Activated naive CD8-positive, alpha-beta T cell treated with anti-CD3 and anti-CD28 coated beads for 36 hours (primary cell): ENCODE measurements at regions not wholly inside any gene's neighbourhood (a gene's known extent, or its start where the extent isn't known, plus 50 kb on each side); places are given as distances from the start of the nearest gene placed in this dataset.
"Not testable (repeated sequence)": the region's sequence is repeated elsewhere in the genome, so short reads cannot be mapped to it uniquely, and the experiment has no call there.

ENCODE experiments used
- DNase-seq: peaks from one replicate; pipeline ENCODE4 v3.0.0; 2021
- H3K27ac Mint-ChIP-seq: one replicate; pipeline ENCODE4 v1.8.0; 2022; ENCODE audit warnings: mild to moderate bottlenecking, moderate library complexity, mixed read lengths
- H3K27me3 Mint-ChIP-seq: one replicate; pipeline ENCODE4 v1.8.0; 2022; ENCODE audit warnings: mild to moderate bottlenecking, mixed read lengths
- H3K36me3 Mint-ChIP-seq: one replicate; pipeline ENCODE4 v1.8.0; 2021; ENCODE audit warnings: mild to moderate bottlenecking, mixed read lengths
- H3K4me1 Mint-ChIP-seq: one replicate; pipeline ENCODE4 v1.8.0; 2021; ENCODE audit warnings: mixed read lengths
- H3K4me3 Mint-ChIP-seq: one replicate; pipeline ENCODE4 v1.8.0; 2022; ENCODE audit warnings: mild to moderate bottlenecking, moderate library complexity, mixed read lengths
- H3K9me3 Mint-ChIP-seq: one replicate; pipeline ENCODE4 v1.8.0; 2022; ENCODE audit warnings: mixed read lengths

DNA sequence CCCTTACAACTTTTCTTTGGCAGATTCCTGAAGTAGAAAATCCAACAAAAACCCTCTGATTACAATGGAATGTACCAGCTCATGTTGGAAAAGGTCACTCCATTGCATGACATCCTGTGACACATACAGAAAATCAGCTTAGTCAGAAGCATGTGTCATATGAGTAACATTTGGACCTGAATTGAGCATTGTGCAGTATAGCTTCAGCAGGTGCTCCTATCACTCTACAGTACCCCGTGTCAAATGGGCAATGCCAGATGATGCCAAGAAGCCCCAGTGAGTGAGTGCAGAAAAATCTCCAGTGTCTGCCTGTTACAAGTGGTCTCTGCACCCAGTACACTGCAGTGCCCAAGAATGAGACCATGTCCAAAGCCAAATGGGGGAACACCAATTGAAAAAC is 129.7 kb upstream of the RUNX1 start:
- H3K36me3 Mint-ChIP-seq = no peaks in the 10 kb centered on the region
- no peak overlapping the region for H3K4me3 Mint-ChIP-seq

DNA sequence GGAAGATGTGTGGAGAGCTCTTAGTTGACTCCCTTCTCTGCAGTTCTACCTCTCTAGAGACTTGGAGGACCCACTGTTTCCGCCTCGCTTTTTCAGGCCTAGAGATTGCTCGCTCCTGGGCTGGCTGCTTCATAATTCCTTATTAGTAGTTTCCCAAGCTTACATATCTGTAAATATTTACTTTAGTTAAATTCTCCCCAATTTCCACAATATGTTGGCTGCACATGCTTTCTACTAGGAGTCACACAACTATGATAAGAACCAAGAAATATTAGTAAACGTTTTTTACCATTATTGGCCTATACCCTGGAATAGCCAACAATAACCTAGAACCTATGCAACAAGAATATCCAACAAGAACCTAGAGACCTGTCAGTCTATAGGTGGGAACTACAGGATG is 129.0 kb upstream of the RUNX1 start:
- Mint-ChIP-seq H3K36me3 (no peaks in the 10 kb centered on the region), H3K4me3 (no peak overlapping the region), H3K9me3 (peaks cover 14% of the 10 kb centered on the region), H3K4me1 (peaks cover 3% of the 10 kb centered on the region), H3K27me3 (no peaks in the 10 kb centered on the region), H3K27ac (no peak overlapping the region)
- no peak for DNase-seq

More for the DNA sequence above, 129.7 kb upstream of the RUNX1 start:
- no peak for DNase-seq
- H3K27me3 Mint-ChIP-seq = no peaks in the 10 kb centered on the region
- H3K4me1 Mint-ChIP-seq = peaks cover 3% of the 10 kb centered on the region
- H3K9me3 Mint-ChIP-seq = peaks cover 19% of the 10 kb centered on the region
- no peak overlapping the region for H3K27ac Mint-ChIP-seq

DNA sequence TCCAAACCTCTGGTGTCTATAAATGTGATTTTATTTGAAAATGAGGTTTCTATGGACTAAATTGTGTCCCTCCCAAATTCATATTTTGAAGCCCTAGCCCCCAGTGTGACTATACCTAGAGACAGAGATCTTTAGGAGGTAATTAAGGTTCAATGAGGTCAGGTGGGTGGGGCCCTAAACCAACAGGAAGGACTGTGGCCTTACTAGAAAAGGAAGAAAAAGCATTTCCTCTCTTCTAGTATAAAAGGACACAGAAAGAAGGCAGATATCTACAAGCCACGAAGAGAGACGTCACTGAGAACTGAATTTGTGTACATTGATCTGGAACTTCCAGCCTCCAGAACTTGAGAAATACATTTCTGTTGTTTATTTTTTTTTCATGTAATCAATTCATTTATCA is 123.1 kb upstream of the RUNX1 start:
- Mint-ChIP-seq H3K4me1 (peaks cover 21% of the 10 kb centered on the region), H3K9me3 (peaks cover 12% of the 10 kb centered on the region), H3K36me3 (no peaks in the 10 kb centered on the region), H3K4me3 (no peak overlapping the region), H3K27me3 (no peaks in the 10 kb centered on the region), H3K27ac (no peak overlapping the region)
- no peak for DNase-seq

DNA sequence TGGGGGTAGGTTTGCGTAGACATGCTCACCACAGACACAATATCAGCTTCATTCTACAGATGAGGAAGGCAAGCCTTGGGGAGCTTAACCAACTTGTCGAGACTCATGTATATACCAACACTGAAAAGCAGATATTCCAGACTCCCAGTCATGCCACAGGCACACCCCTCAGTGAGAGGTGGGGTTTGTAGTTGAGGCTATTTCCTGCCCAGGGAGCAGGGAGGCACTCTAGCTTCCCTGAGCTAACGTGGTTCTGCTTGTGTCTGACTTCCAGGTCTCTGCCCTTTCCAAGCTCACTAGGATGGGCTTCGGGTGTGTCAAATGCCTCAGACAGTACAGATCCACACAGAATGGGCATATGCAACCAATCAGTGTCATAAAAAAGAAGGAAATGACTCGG is 122.3 kb upstream of the RUNX1 start:
- Mint-ChIP-seq H3K9me3 (peaks cover 9% of the 10 kb centered on the region), H3K27ac (no peak overlapping the region), H3K4me1 (peaks cover 21% of the 10 kb centered on the region), H3K36me3 (no peaks in the 10 kb centered on the region), H3K27me3 (no peaks in the 10 kb centered on the region), H3K4me3 (no peak overlapping the region)
- DNase-seq = no peak

DNA sequence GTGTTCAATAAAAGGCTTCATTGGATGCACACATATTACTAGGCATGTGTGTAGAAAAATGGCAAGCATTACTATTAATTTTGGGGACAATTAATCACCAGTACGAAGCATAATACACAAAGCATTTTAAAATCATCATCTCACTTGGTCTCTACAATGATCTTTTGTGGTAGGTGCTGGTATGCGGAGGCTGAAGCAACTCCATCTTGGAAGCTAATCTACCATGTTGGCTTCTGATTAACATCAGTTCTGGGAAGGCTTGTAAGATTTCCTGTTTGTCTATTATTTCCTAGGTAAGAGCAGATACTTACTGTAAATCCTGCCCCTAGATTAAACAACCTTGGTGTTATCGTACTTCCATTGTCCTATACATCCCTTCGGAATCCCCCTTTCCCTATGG is 121.7 kb upstream of the RUNX1 start:
- peaks cover 6% of the 10 kb centered on the region for H3K9me3 Mint-ChIP-seq
- no peaks in the 10 kb centered on the region for H3K27me3 Mint-ChIP-seq
- no peak overlapping the region for H3K27ac Mint-ChIP-seq
- H3K36me3 Mint-ChIP-seq = no peaks in the 10 kb centered on the region
- DNase-seq = no peak
- no peak overlapping the region for H3K4me3 Mint-ChIP-seq
- H3K4me1 Mint-ChIP-seq = peaks cover 21% of the 10 kb centered on the region

DNA sequence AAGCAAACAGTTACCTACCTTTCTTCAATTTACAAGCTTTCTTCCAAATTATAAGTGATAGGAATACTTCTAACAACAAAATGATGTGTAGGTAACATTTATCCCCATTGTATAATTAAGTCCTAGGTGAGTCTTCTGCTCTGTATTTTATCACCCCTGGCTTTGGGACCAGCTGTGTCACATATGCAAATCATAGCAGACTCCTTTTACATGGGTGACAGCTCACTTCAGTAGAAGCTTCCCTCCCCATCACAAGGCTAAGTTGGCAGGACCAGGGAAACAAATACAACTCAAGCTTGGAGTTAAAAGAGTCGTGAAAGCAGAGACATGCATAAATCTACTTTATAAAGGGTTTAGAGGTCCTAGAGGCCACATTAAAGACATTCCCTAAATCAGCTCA is 121.1 kb upstream of the RUNX1 start:
- no peaks in the 10 kb centered on the region for H3K27me3 Mint-ChIP-seq
- DNase-seq = no peak

DNA sequence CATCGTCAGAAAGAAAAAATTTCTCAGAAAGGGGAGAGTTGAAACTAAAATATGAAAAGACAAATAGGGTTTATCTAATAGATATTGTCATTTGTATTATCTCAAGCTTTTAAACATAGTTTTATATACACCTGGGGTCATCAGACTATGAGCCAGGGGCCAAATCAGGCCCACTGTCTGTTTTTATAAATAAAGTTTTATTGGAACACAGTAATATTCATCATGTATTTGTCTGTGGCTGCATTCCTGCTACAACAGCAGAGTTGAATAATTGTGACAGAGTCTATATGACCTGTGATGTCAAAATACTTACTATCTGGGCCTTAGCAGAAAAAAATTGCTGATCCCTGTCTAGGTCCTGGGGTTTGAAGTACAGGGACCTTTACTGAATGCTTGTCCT is 120.5 kb upstream of the RUNX1 start:
- Mint-ChIP-seq H3K27ac (no peak overlapping the region), H3K36me3 (no peaks in the 10 kb centered on the region), H3K27me3 (no peaks in the 10 kb centered on the region), H3K9me3 (peaks cover 8% of the 10 kb centered on the region), H3K4me1 (peaks cover 21% of the 10 kb centered on the region), H3K4me3 (no peak overlapping the region)
- no peak for DNase-seq

More for the DNA sequence above, 121.1 kb upstream of the RUNX1 start:
- no peak overlapping the region for H3K4me3 Mint-ChIP-seq
- H3K36me3 Mint-ChIP-seq = no peaks in the 10 kb centered on the region
- H3K9me3 Mint-ChIP-seq = peaks cover 8% of the 10 kb centered on the region
- H3K27ac Mint-ChIP-seq = no peak overlapping the region
- peaks cover 21% of the 10 kb centered on the region for H3K4me1 Mint-ChIP-seq

DNA sequence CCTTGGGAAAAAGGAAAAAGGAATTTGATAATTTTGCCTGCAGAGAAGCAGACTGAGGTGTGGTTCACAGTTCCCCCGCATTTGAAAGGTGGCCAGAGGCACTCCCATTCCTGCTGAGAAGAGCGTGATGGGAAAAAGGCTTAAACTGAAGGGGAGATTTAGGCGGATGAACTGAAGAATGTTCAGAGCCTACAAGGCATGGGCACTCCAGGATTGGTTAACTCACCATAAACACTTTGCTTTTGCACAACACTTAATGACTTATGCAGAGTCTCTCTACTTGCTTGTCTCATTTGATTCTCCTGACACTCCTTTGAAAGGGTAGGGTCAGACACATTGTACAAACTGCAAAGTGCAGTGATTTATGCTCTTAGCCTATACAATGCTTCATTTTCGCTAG is 119.6 kb upstream of the RUNX1 start:
- Mint-ChIP-seq H3K4me1 (peaks cover 21% of the 10 kb centered on the region), H3K36me3 (no peaks in the 10 kb centered on the region), H3K4me3 (no peak overlapping the region), H3K9me3 (peaks cover 8% of the 10 kb centered on the region), H3K27me3 (no peaks in the 10 kb centered on the region), H3K27ac (no peak overlapping the region)
- no peak for DNase-seq

DNA sequence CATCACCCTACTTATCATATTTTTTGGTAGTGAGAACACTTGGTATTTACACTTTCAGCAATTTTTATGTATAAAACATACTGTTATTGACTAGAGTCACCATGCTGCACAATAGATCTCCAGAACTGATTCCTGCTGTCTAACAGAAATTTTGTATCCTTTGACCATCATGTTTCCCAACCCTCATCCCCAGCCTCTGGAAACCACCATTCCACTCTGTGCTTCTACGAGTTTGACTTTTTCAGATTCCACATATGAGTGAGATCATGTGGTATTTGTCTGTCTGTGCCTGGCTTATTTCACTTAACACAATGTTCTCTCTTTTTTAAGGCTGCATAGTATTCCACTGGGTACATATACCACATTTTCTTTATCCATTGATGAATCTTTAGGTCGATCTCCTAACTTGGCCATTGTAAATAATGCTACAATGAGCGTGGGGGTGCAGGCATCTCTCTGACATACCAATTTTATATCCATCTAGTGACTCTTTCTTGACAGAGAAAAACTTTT is 115.9 kb upstream of the RUNX1 start:
- Mint-ChIP-seq H3K27ac (no peak overlapping the region), H3K4me3 (no peak overlapping the region), H3K4me1 (peaks cover under 1% of the 10 kb centered on the region), H3K36me3 (no peaks in the 10 kb centered on the region), H3K9me3 (peaks cover 6% of the 10 kb centered on the region), H3K27me3 (no peaks in the 10 kb centered on the region)
- no peak for DNase-seq

DNA sequence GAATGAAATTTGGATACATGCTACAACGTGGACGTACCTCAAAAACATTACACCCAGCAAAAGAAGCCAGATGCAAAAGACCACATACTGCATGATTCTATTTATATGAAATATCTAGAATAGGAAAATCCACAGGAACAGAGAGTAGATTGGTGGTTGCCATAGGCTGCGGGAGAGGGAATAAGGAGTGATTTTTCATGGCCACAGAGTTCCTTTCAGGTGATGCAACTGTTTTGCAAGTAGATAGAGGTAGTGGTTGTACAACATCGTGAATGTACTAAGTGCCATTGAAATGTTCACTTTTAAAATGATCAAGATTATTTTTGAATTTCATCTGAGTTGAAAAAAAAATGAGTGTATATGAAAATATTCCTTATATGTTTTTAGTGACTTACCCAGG is 115.3 kb upstream of the RUNX1 start:
- H3K27ac Mint-ChIP-seq = no peak overlapping the region
- no peaks in the 10 kb centered on the region for H3K27me3 Mint-ChIP-seq
- no peak overlapping the region for H3K4me3 Mint-ChIP-seq
- peaks cover 13% of the 10 kb centered on the region for H3K9me3 Mint-ChIP-seq
- no peaks in the 10 kb centered on the region for H3K4me1 Mint-ChIP-seq
- DNase-seq = no peak
- H3K36me3 Mint-ChIP-seq = no peaks in the 10 kb centered on the region

DNA sequence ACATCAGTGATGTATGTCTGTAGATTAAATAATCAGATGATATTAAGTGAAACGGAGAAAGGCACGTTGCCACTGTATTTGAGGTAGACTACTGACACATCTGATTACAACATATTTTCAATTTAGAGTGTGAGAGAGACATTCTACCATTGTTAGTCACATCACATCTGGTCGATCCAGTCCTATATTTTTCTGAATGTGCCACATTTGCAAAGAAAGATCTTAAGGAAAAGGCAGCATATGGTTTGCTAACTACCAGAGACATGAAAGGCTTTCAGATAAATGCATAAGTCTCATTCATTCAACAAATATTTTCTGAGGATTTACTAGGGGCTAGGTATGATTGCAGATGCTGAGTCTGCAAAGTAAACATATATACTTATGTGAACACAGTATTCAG is 114.3 kb upstream of the RUNX1 start:
- H3K4me1 Mint-ChIP-seq = no peaks in the 10 kb centered on the region
- peaks cover 16% of the 10 kb centered on the region for H3K9me3 Mint-ChIP-seq
- H3K27ac Mint-ChIP-seq = no peak overlapping the region

DNA sequence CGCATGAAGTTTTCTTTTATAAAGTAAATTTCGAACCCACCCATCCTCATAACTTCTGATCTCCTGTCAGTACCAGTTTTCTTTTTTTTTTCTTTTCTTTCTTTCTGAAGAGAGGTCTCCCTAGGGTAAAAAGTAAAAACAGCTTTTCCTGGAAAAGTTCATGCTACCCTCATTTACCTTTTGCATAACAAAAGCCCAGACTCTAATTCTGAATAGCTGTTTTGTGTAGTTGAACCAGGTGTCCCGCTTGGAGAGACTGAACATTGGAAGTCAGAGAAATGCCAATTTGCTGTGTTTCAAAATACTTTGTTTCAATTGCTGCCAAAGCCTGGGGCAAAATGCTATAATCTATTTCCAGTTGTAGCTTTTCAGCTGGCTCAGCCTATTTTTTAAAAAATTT is 113.7 kb upstream of the RUNX1 start:
- Mint-ChIP-seq H3K36me3 (no peaks in the 10 kb centered on the region), H3K4me1 (no peaks in the 10 kb centered on the region), H3K4me3 (no peak overlapping the region), H3K27ac (no peak overlapping the region), H3K9me3 (peaks cover 19% of the 10 kb centered on the region), H3K27me3 (no peaks in the 10 kb centered on the region)
- no peak for DNase-seq

More for the DNA sequence above, 114.3 kb upstream of the RUNX1 start:
- H3K36me3 Mint-ChIP-seq = no peaks in the 10 kb centered on the region
- H3K4me3 Mint-ChIP-seq = no peak overlapping the region
- no peak for DNase-seq
- no peaks in the 10 kb centered on the region for H3K27me3 Mint-ChIP-seq

DNA sequence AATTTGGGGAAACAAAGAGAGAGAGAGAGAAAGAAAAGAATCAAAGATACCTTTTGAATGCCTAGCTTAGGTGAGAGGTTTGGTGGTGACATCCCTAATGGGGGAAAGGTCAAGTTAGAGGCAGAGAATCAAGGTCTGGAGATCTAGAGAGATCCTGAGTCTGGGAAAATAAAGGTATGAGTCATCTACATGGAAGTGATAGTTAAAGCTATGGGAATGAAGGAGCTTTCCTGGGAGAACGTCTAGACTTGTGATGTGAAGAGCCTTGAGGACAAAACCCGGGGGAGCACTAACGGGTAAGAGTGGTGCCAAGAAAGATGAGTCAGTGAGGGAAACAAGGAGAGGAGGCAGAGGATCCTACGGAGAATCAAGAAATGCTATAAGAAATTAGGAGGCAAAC is 110.8 kb upstream of the RUNX1 start:
- H3K27ac Mint-ChIP-seq = no peak overlapping the region
- no peak for DNase-seq
- H3K9me3 Mint-ChIP-seq = peaks cover 20% of the 10 kb centered on the region
- no peak overlapping the region for H3K4me3 Mint-ChIP-seq
- H3K4me1 Mint-ChIP-seq = no peaks in the 10 kb centered on the region
- no peaks in the 10 kb centered on the region for H3K27me3 Mint-ChIP-seq
- peaks cover 3% of the 10 kb centered on the region for H3K36me3 Mint-ChIP-seq

DNA sequence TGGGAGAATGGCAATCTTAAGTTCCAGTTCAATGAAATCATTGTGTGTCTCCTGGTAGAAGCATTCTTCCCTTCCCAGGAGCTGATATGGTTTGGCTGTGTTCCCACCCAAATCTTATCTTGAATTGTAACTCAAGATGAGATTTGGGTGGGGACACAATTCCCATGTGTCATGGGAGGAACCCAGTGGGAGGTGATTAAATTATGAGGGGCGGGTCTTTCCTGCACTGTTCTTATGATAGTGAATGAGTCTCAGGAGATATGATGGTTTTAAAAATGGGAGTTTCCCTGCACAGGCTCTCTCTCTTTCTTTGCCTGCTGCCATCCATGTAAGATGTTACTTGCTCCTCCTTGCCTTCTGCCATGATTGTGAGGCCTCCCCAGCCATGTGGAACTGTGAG is 108.3 kb upstream of the RUNX1 start:
- not testable (repeated sequence) for H3K4me1 Mint-ChIP-seq, H3K36me3 Mint-ChIP-seq, H3K27me3 Mint-ChIP-seq, H3K27ac Mint-ChIP-seq, H3K4me3 Mint-ChIP-seq, DNase-seq
- H3K9me3 Mint-ChIP-seq = peaks cover 20% of the 10 kb centered on the region

DNA sequence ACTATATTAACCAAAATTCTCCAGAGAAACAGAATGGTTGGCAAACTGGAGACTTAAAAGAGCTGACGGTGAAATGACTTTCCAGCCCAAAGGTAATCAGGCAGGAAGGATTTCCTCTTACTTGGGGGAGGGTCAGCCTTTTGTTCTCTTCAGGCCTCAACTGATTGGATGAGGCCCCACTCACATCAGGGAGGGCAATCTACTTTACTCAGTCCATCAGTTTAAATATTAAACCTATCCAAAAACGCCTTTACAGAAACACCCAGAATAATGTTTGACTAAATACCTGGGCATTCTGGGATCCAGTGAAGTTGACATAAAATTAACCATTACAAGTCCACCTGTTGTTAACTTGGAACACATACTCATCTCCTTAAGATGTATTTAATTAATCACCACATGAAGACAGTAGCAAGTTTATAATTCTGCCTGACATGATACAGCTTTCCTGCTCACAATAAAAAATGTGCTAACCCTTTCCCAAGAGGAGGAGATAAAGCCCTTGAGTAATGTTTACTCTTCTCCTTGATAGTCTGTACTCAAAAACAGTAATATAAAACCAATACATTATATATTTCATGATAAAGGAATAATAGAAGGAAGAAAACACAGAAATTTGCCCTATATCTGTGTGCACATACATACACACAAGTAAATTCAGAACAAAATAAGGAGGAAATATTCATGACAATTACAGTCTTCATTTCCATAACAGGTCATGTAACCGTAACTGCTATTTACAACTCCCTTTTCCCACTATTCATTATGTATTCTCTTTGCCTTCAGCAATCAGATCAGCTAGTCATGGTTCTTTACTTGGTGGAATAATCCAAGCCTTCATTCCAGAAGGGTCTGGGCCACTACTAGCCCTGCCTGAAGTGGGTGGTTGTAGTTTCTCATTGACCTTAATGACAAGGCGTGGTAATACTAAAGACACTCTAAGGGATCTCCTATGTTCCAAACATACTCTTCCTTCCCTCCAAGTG is 107.5 kb upstream of the RUNX1 start:
- peaks cover 3% of the 10 kb centered on the region for H3K36me3 Mint-ChIP-seq
- H3K4me3 Mint-ChIP-seq = no peak overlapping the region
- H3K4me1 Mint-ChIP-seq = peaks cover 7% of the 10 kb centered on the region
- H3K9me3 Mint-ChIP-seq = peaks cover 20% of the 10 kb centered on the region
- DNase-seq = no peak
- H3K27me3 Mint-ChIP-seq = no peaks in the 10 kb centered on the region
- no peak overlapping the region for H3K27ac Mint-ChIP-seq

DNA sequence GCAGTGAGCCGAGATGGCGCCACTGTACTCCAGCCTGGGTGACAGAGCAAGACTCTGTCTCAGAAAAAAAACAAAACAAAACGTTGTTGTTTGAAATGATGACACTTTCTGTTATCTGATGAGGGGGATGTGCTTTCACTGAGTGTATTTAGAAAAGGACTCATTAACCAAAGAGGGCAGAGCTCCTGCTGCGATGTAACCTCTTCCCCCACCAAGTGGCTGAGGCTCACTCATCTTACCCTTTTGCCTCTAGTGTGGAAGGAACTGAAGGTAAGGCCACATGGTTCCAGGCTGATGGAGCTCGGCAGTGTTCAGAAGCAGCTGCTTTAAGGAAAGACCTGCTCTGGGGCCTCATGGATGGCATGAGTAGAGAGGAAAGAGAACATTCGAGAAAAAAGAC is 105.7 kb upstream of the RUNX1 start:
- H3K9me3 Mint-ChIP-seq = peaks cover 26% of the 10 kb centered on the region
- DNase-seq = no peak
- peaks cover 10% of the 10 kb centered on the region for H3K36me3 Mint-ChIP-seq
- H3K4me3 Mint-ChIP-seq = no peak overlapping the region
- H3K27me3 Mint-ChIP-seq = no peaks in the 10 kb centered on the region
- no peak overlapping the region for H3K27ac Mint-ChIP-seq
- peaks cover 22% of the 10 kb centered on the region for H3K4me1 Mint-ChIP-seq
